ENCODE measurements at regions not wholly inside any gene's neighbourhood (a gene's known extent, or its start where the extent isn't known, plus 50 kb on each side); places are given as distances from the start of the nearest gene placed in this dataset.

- ChIA-PET CTCF (ENCODE audit: unreplicated experiment) (no interaction called here), POLR2A (no interaction called here)
- Histone ChIP-seq H2AFZ (ENCODE audit: low read length) (no peak overlapping the region), H4K20me1 (ENCODE audit: insufficient read depth, low read length) (no peaks in the 10 kb centered on the region), H3K4me3 (ENCODE audit: low read depth, low read length, poor library complexity, severe bottlenecking) (no peak overlapping the region), H3K9me2 (ENCODE audit: insufficient read depth, low read length) (no peaks in the 10 kb centered on the region), H3K27ac (ENCODE audit: low read depth, low read length, poor library complexity, severe bottlenecking) (no peak overlapping the region), H3K79me2 (ENCODE audit: insufficient read depth, low read depth, low read length) (no peaks in the 10 kb centered on the region), H3K4me2 (ENCODE audit: low read length) (no peak overlapping the region), H3K36me3 (ENCODE audit: insufficient read depth, low read length) (no peaks in the 10 kb centered on the region), H3K4me1 (ENCODE audit: insufficient read depth, low read length, poor library complexity, severe bottlenecking) (no peaks in the 10 kb centered on the region), H3K9me3 (ENCODE audit: low read length) (no peaks in the 10 kb centered on the region)
- intact Hi-C loops (cut with micrococcal nuclease; ENCODE audit: unreplicated experiment): no loop called here
- DNase-seq (ENCODE audit: low spot score): no peak
- BruUV-seq (replicated peaks): no TSS peak
- TF ChIP-seq CTCF (conservative IDR thresholded peaks at IDR 0.05; ENCODE audit: low read length) (no peak), EZH2phosphoT487 (IDR thresholded peaks at IDR 0.05; ENCODE audit: borderline replicate concordance, low read depth, low read length) (no peak)
Observed at GRCh38 chr5:68730220-68730978, 363.4 kb upstream of the SLC30A5 start.

- H2AFZ ChIP-seq (ENCODE audit: low read length): no peak overlapping the region
- ChIA-PET CTCF (ENCODE audit: unreplicated experiment) (no interaction called here), POLR2A (no interaction called here)
- H3K4me1 ChIP-seq (ENCODE audit: insufficient read depth, low read length, poor library complexity, severe bottlenecking): no peaks in the 10 kb centered on the region
- intact Hi-C loops (cut with micrococcal nuclease; ENCODE audit: unreplicated experiment): no loop called here
- BruUV-seq (replicated peaks): no TSS peak
- no peaks in the 10 kb centered on the region for H3K9me3 ChIP-seq (ENCODE audit: low read length)
- no peak overlapping the region for H3K4me2 ChIP-seq (ENCODE audit: low read length)
- H3K36me3 ChIP-seq (ENCODE audit: insufficient read depth, low read length): no peaks in the 10 kb centered on the region
- H4K20me1 ChIP-seq (ENCODE audit: insufficient read depth, low read length): no peaks in the 10 kb centered on the region
- TF ChIP-seq CTCF (conservative IDR thresholded peaks at IDR 0.05; ENCODE audit: low read length): no peak
- TF ChIP-seq EZH2phosphoT487 (IDR thresholded peaks at IDR 0.05; ENCODE audit: borderline replicate concordance, low read depth, low read length): no peak
- no peaks in the 10 kb centered on the region for H3K9me2 ChIP-seq (ENCODE audit: insufficient read depth, low read length)
- H3K4me3 ChIP-seq (ENCODE audit: low read depth, low read length, poor library complexity, severe bottlenecking): no peak overlapping the region
- no peak overlapping the region for H3K27ac ChIP-seq (ENCODE audit: low read depth, low read length, poor library complexity, severe bottlenecking)
- H3K79me2 ChIP-seq (ENCODE audit: insufficient read depth, low read depth, low read length): no peaks in the 10 kb centered on the region
- no peak for DNase-seq (ENCODE audit: low spot score)
Observed at GRCh38 chr5:68730979-68731654, 362.7 kb upstream of the SLC30A5 start.

DNA sequence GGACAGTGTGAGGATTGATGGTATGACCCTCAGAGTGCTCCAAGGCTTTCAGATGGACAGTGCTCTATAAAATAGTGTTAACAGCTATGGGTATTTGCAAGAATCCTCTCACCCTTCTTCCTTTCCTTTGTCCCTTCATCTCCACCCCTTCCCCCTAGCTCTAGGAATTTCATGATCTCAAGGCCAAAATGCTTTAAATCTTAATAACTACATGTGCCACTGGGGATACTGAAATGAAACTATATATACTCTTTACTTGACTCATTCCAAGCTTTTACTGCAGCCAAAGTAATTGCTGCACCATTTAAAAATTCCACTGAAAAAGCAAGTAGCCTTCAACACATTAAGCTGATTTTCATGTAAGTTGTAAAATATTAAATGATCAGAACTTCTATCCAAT is 361.6 kb upstream of the SLC30A5 start:
- Histone ChIP-seq H3K36me3 (ENCODE audit: insufficient read depth, low read length) (no peaks in the 10 kb centered on the region), H2AFZ (ENCODE audit: low read length) (no peak overlapping the region), H3K27ac (ENCODE audit: low read depth, low read length, poor library complexity, severe bottlenecking) (no peak overlapping the region), H3K4me3 (ENCODE audit: low read depth, low read length, poor library complexity, severe bottlenecking) (no peak overlapping the region), H4K20me1 (ENCODE audit: insufficient read depth, low read length) (no peaks in the 10 kb centered on the region), H3K79me2 (ENCODE audit: insufficient read depth, low read depth, low read length) (no peaks in the 10 kb centered on the region), H3K4me2 (ENCODE audit: low read length) (no peak overlapping the region), H3K9me3 (ENCODE audit: low read length) (no peaks in the 10 kb centered on the region), H3K4me1 (ENCODE audit: insufficient read depth, low read length, poor library complexity, severe bottlenecking) (no peaks in the 10 kb centered on the region), H3K9me2 (ENCODE audit: insufficient read depth, low read length) (no peaks in the 10 kb centered on the region)
- CTCF ChIA-PET (ENCODE audit: unreplicated experiment): no interaction called here
- TF ChIP-seq EZH2phosphoT487 (IDR thresholded peaks at IDR 0.05; ENCODE audit: borderline replicate concordance, low read depth, low read length) (no peak), CTCF (conservative IDR thresholded peaks at IDR 0.05; ENCODE audit: low read length) (no peak)
- BruUV-seq (replicated peaks): no TSS peak
- POLR2A ChIA-PET: no interaction called here
- DNase-seq (ENCODE audit: low spot score): no peak
- intact Hi-C loops (cut with micrococcal nuclease; ENCODE audit: unreplicated experiment): no loop called here
